Right lobe of liver (tissue), 6 donors: ENCODE measurements at regions not wholly inside any gene's neighbourhood (a gene's known extent, or its start where the extent isn't known, plus 50 kb on each side); places are given as distances from the start of the nearest gene placed in this dataset.

Experiments
- ATAC-seq, 4 donors: fragments of 200-7000 bp; cut with Tn5 transposase; one replicate each; pipeline ENCODE4 v1.9.1; 2020; ENCODE audit warnings: mild to moderate bottlenecking in 4 of 4, moderate library complexity in 4 of 4
- DNase-seq, 3 donors: peaks; one replicate each; pipeline ENCODE4 v3.0.0-alpha.2; 2020
- H3K27ac ChIP-seq, 3 donors: fragments of 200-600 bp; one replicate each; pipeline ENCODE4 v1.8.0; 2022
- H3K27me3 ChIP-seq, 2 donors: fragments of 200-600 bp; one replicate each; pipeline ENCODE4 v1.8.0; 2022
- H3K36me3 ChIP-seq, 4 donors: fragments of 200-600 bp; sonication (generic) in 1 of 4; one replicate each; pipeline versions ENCODE4 v1.5.1 to v1.8.0; 2017 to 2022; ENCODE audit warnings: control low read depth in 1 of 4
- H3K4me1 ChIP-seq, 4 donors: fragments of 200-600 bp; sonication (generic) in 1 of 4; one replicate each; pipeline versions ENCODE4 v1.5.1 to v1.8.0; 2017 to 2022; ENCODE audit warnings: control low read depth in 1 of 4
- H3K4me3 ChIP-seq, 3 donors: fragments of 200-600 bp; one replicate each; pipeline ENCODE4 v1.8.0; 2022
- H3K9me3 ChIP-seq, 4 donors: fragments of 200-600 bp; sonication (generic) in 1 of 4; one replicate each; pipeline versions ENCODE4 v1.5.1 to v1.8.0; 2017 to 2022; ENCODE audit warnings: control low read depth in 1 of 4
- CTCF ChIP-seq, 4 donors: fragments of 200-600 bp in 3 of 4; fragments of 450-650 bp in 1 of 4; IDR thresholded peaks; one replicate each; pipeline versions ENCODE4 v1.5.1 to v1.8.0; 2016 to 2022; ENCODE audit warnings: antibody characterized with exemption in 4 of 4, mild to moderate bottlenecking in 2 of 4
- POLR2A ChIP-seq: fragments of 450-650 bp; IDR thresholded peaks from one replicate; pipeline ENCODE4 v1.6.1; 2017; ENCODE audit warnings: antibody characterized with exemption, mild to moderate bottlenecking
- WGBS: methylation state at CpG from one replicate; pipeline ENCODE4 v1.1.6; 2018; ENCODE audit warnings: low coverage, low lambda C conversion rate; ENCODE audit not compliant: insufficient coverage; ENCODE audit errors: missing lambda C conversion rate; 5-methylcytosine and 5-hydroxymethylcytosine counted together
- intact Hi-C, 2 donors: fragments of 100-400 bp; cut with DNase I; formaldehyde crosslinking; loops; one replicate each; pipeline versions ENCODE4 v1.11.2 to v1.14.1; 2022
- donor health status: DM: no; HTN: yes; CAD: no.
- donor health status: DM: no; HTN: no; CAD: no.
- donor health status: DM: no; HTN: no; CAD: no.
- donor health status: DM: no; HTN: yes; CAD: no.
- donor health status: DM: no; HTN: yes; CAD: no.

GRCh38 chr4:168021666-168022065, 70.7 kb upstream of the ANXA10 start:
- no peak for DNase-seq
- no peak overlapping the region for H3K27ac ChIP-seq
- H3K4me1 ChIP-seq, result no peaks in the 10 kb centered on the region
- ATAC-seq, result no peak
- 25% methylated on average over 1 of the region's 1 CpG for WGBS
- H3K4me3 ChIP-seq, result no peak overlapping the region
- no peaks in the 10 kb centered on the region for H3K9me3 ChIP-seq
- no peak for TF ChIP-seq CTCF (IDR thresholded peaks at IDR 0.05)
- no peak for TF ChIP-seq POLR2A
- H3K27me3 ChIP-seq, result no peaks in the 10 kb centered on the region
- intact Hi-C loops, result no loop called here
- H3K36me3 ChIP-seq, result no peaks in the 10 kb centered on the region

GRCh38 chr4:168028568-168028967, 63.8 kb upstream of the ANXA10 start:
- Histone ChIP-seq H3K27me3 (no peaks in the 10 kb centered on the region), H3K27ac (no peak overlapping the region), H3K36me3 (no peaks in the 10 kb centered on the region), H3K9me3 (no peaks in the 10 kb centered on the region), H3K4me3 (no peak overlapping the region), H3K4me1 (no peaks in the 10 kb centered on the region)
- peak in 2 of 3 donors; percentile 27 to 53 for DNase-seq
- 33% methylated on average over 2 of the region's 2 CpGs for WGBS
- intact Hi-C loops, result no loop called here
- TF ChIP-seq CTCF (IDR thresholded peaks at IDR 0.05) (peak; percentile 35 to 58 (median 48)), POLR2A (no peak)
- ATAC-seq, result peak; percentile 72 to 82 (median 78)

- no peak overlapping the region for H3K4me3 ChIP-seq
- DNase-seq (no peak), ATAC-seq (no peak)
- no peaks in the 10 kb centered on the region for H3K36me3 ChIP-seq
- H3K4me1 ChIP-seq, result no peaks in the 10 kb centered on the region
- no peaks in the 10 kb centered on the region for H3K9me3 ChIP-seq
- H3K27me3 ChIP-seq, result no peaks in the 10 kb centered on the region
- intact Hi-C loops, result no loop called here
- no peak for TF ChIP-seq CTCF (IDR thresholded peaks at IDR 0.05)
- no peak for TF ChIP-seq POLR2A
- 43% methylated on average over 5 of the region's 5 CpGs for WGBS
- no peak overlapping the region for H3K27ac ChIP-seq
These were observed 63.3 kb upstream of the ANXA10 start for GRCh38 chr4:168028970-168029597.

GRCh38 chr4:168037676-168038075, 54.7 kb upstream of the ANXA10 start:
- WGBS, result 73% methylated on average over 2 of the region's 2 CpGs

More at GRCh38 chr4:168037676-168038075, 54.7 kb upstream of the ANXA10 start:
- intact Hi-C loops, result no loop called here
- TF ChIP-seq CTCF (IDR thresholded peaks at IDR 0.05), result no peak
- TF ChIP-seq POLR2A, result no peak
- H3K36me3 ChIP-seq, result no peaks in the 10 kb centered on the region
- no peak overlapping the region for H3K27ac ChIP-seq
- ATAC-seq (no peak), DNase-seq (no peak)
- no peak overlapping the region for H3K4me3 ChIP-seq
- H3K9me3 ChIP-seq, result no peaks in the 10 kb centered on the region
- H3K27me3 ChIP-seq, result peaks cover 0 to 4% of the 10 kb centered on the region in 2 donors
- H3K4me1 ChIP-seq, result no peaks in the 10 kb centered on the region
